CD4-positive, CD25-positive, alpha-beta regulatory T cell (primary cell): ENCODE measurements at regions not wholly inside any gene's neighbourhood (a gene's known extent, or its start where the extent isn't known, plus 50 kb on each side); places are given as distances from the start of the nearest gene placed in this dataset.

Source experiments
- ATAC-seq, 2 donors: fragments of 150-1000 bp; cut with Tn5 transposase; one replicate each; pipeline ENCODE4 v1.10.0; 2021; ENCODE audit warnings: low read depth in 2 of 2, moderate number of reproducible peaks in 2 of 2, moderate library complexity in 1 of 2
- DNase-seq, 3 donors: peaks; one replicate each; pipeline versions ENCODE4 v3.0.0 to v3.0.0-alpha.2; 2012 to 2022; ENCODE audit warnings: mixed read lengths in 1 of 3
- H3K27ac ChIP-seq: one replicate; pipeline ENCODE4 v1.7.0; 2013; ENCODE audit warnings: mild to moderate bottlenecking, low read length; ENCODE audit not compliant: insufficient read depth, poor library complexity, severe bottlenecking
- H3K27me3 ChIP-seq: one replicate; pipeline ENCODE4 v1.7.0; 2013; ENCODE audit warnings: low read length; ENCODE audit not compliant: control insufficient read depth, insufficient read depth
- H3K36me3 ChIP-seq: one replicate; pipeline ENCODE4 v1.7.0; 2013; ENCODE audit warnings: mild to moderate bottlenecking, low read length, moderate library complexity; ENCODE audit not compliant: control insufficient read depth, insufficient read depth
- H3K4me1 ChIP-seq: 2 replicates; pipeline ENCODE4 v1.7.0; 2013; ENCODE audit warnings: mild to moderate bottlenecking, low read length; ENCODE audit not compliant: insufficient read depth, control insufficient read depth, poor library complexity, severe bottlenecking
- H3K4me3 ChIP-seq: one replicate; pipeline ENCODE4 v1.7.0; 2013; ENCODE audit warnings: low read depth, mild to moderate bottlenecking, low read length, moderate library complexity
- H3K9me3 ChIP-seq, 2 experiments: 1 replicate in 1 of 2; 2 replicates in 1 of 2; pipeline ENCODE4 v1.7.0; 2013; ENCODE audit warnings: low read length in 2 of 2, mild to moderate bottlenecking in 1 of 2, moderate library complexity in 1 of 2; ENCODE audit not compliant: control insufficient read depth in 2 of 2
- H3K27ac Mint-ChIP-seq, 3 donors: one replicate each; pipeline ENCODE4 v1.8.0; 2020 to 2022; ENCODE audit warnings: mild to moderate bottlenecking in 3 of 3, mixed read lengths in 3 of 3, moderate library complexity in 2 of 3
- H3K27me3 Mint-ChIP-seq: one replicate; pipeline ENCODE4 v1.8.0; 2022; ENCODE audit warnings: mild to moderate bottlenecking, mixed read lengths
- H3K36me3 Mint-ChIP-seq: one replicate; pipeline ENCODE4 v1.8.0; 2020; ENCODE audit warnings: mixed read lengths
- H3K4me1 Mint-ChIP-seq, 4 donors: one replicate each; pipeline ENCODE4 v1.8.0; 2020 to 2022; ENCODE audit warnings: mixed read lengths in 4 of 4, mild to moderate bottlenecking in 1 of 4
- H3K4me3 Mint-ChIP-seq, 4 donors: one replicate each; pipeline ENCODE4 v1.8.0; 2020 to 2022; ENCODE audit warnings: mild to moderate bottlenecking in 4 of 4, mixed read lengths in 4 of 4, moderate library complexity in 3 of 4
- H3K9me3 Mint-ChIP-seq, 7 donors: one replicate each; pipeline ENCODE4 v1.8.0; 2020 to 2022; ENCODE audit warnings: mixed read lengths in 7 of 7, mild to moderate bottlenecking in 3 of 7, moderate library complexity in 2 of 7

DNA sequence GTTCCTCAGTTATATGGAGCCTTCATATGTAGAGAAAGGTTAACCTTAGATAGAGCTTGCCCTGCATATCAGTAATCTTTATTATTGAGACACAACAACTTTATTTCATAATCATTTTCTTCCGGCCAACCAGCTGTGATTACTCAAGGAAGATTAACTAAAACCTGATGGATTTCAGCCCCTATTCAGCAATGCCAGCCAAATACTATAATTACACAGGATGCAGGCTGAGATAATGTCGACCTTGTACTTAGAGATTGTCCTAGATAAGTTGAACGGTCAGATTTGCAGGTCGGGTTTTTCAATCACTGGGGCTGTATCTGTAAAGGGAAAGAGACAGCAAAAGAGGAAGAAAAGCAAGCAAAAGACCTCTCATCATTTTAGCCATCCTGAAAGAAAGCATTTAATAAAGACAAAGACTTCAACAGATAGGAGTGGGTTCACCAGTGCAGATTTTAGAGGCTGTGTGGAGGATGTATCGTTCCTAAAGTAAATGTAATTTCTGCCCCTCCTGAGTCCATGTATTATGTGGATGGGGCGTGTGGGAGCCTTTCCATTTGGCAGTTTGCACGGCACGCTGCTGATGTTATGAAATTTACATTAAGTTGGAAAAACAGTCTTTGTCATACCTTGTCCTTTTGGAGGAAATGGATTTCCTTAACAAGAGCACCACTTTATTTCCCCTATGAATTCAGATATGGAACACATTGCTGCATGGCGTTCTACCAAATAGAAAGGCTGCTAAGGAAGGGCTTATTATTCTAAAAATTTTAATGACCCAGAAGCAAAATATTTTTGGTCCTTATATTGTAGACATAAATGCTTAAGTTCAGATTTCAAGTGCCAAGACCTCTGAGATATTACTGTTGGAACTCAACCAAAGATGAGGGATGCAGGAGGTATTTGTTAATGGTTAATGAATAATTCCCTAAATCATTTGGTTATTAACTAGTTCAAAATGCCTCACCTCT lies 496.7 kb downstream of the SPRY1 start:
- Histone ChIP-seq H3K9me3 (no peaks in the 10 kb centered on the region), H3K27me3 (no peaks in the 10 kb centered on the region), H3K4me1 (no peaks in the 10 kb centered on the region), H3K36me3 (no peaks in the 10 kb centered on the region), H3K27ac (no peak overlapping the region), H3K4me3 (no peak overlapping the region)
- Mint-ChIP-seq H3K36me3 (no peaks in the 10 kb centered on the region), H3K27me3 (no peaks in the 10 kb centered on the region), H3K27ac (peak overlapping the region in 1 of 3 donors; percentile 22), H3K4me3 (no peak overlapping the region), H3K9me3 (peaks cover 0 to 7% (median 1%) of the 10 kb centered on the region in 7 donors), H3K4me1 (no peaks in the 10 kb centered on the region)
- ATAC-seq (no peak), DNase-seq (no peak)

- H3K27ac Mint-ChIP-seq = no peak overlapping the region
- no peak overlapping the region for H3K4me3 ChIP-seq
- H3K4me1 ChIP-seq = no peaks in the 10 kb centered on the region
- no peaks in the 10 kb centered on the region for H3K9me3 ChIP-seq
- H3K4me1 Mint-ChIP-seq = no peaks in the 10 kb centered on the region
- no peaks in the 10 kb centered on the region for H3K36me3 Mint-ChIP-seq
- H3K27me3 Mint-ChIP-seq = no peaks in the 10 kb centered on the region
- no peaks in the 10 kb centered on the region for H3K27me3 ChIP-seq
- H3K27ac ChIP-seq = no peak overlapping the region
- DNase-seq (no peak), ATAC-seq (no peak)
- H3K4me3 Mint-ChIP-seq = no peak overlapping the region
- peaks cover 0 to 10% (median 2%) of the 10 kb centered on the region in 7 donors for H3K9me3 Mint-ChIP-seq
- H3K36me3 ChIP-seq = no peaks in the 10 kb centered on the region
Measured at GRCh38 chr4:123896446-123897071, 500.0 kb downstream of the SPRY1 start.

GRCh38 chr4:123898946-123899666 lies 502.5 kb downstream of the SPRY1 start:
- Mint-ChIP-seq H3K27me3 (no peaks in the 10 kb centered on the region), H3K27ac (no peak overlapping the region), H3K4me3 (no peak overlapping the region), H3K36me3 (no peaks in the 10 kb centered on the region), H3K4me1 (no peaks in the 10 kb centered on the region), H3K9me3 (peaks cover 0 to 11% (median 2%) of the 10 kb centered on the region in 7 donors)
- DNase-seq (no peak), ATAC-seq (no peak)
- H3K4me1 ChIP-seq = no peaks in the 10 kb centered on the region
- no peaks in the 10 kb centered on the region for H3K9me3 ChIP-seq
- no peak overlapping the region for H3K27ac ChIP-seq
- H3K36me3 ChIP-seq = no peaks in the 10 kb centered on the region
- no peaks in the 10 kb centered on the region for H3K27me3 ChIP-seq
- H3K4me3 ChIP-seq = no peak overlapping the region

GRCh38 chr4:123904882-123905281 lies 508.3 kb downstream of the SPRY1 start:
- no peak overlapping the region for H3K27ac Mint-ChIP-seq
- no peaks in the 10 kb centered on the region for H3K36me3 Mint-ChIP-seq
- ATAC-seq = no peak
- Histone ChIP-seq H3K27me3 (no peaks in the 10 kb centered on the region), H3K27ac (no peak overlapping the region), H3K36me3 (no peaks in the 10 kb centered on the region), H3K9me3 (no peaks in the 10 kb centered on the region), H3K4me1 (no peaks in the 10 kb centered on the region), H3K4me3 (no peak overlapping the region)
- no peak overlapping the region for H3K4me3 Mint-ChIP-seq
- H3K9me3 Mint-ChIP-seq = peaks cover 0 to 5% (median 3%) of the 10 kb centered on the region in 7 donors
- no peak for DNase-seq
- no peaks in the 10 kb centered on the region for H3K27me3 Mint-ChIP-seq
- no peaks in the 10 kb centered on the region for H3K4me1 Mint-ChIP-seq

- no peaks in the 10 kb centered on the region for H3K36me3 ChIP-seq
- no peak overlapping the region for H3K27ac Mint-ChIP-seq
- no peaks in the 10 kb centered on the region for H3K9me3 ChIP-seq
- no peaks in the 10 kb centered on the region for H3K4me1 ChIP-seq
- H3K27me3 Mint-ChIP-seq = no peaks in the 10 kb centered on the region
- H3K4me1 Mint-ChIP-seq = no peaks in the 10 kb centered on the region
- ATAC-seq = no peak
- H3K36me3 Mint-ChIP-seq = no peaks in the 10 kb centered on the region
- H3K4me3 ChIP-seq = no peak overlapping the region
- peaks cover 0 to 5% (median 0%) of the 10 kb centered on the region in 7 donors for H3K9me3 Mint-ChIP-seq
- no peak overlapping the region for H3K4me3 Mint-ChIP-seq
- no peaks in the 10 kb centered on the region for H3K27me3 ChIP-seq
- no peak overlapping the region for H3K27ac ChIP-seq
- no peak for DNase-seq
Measured at GRCh38 chr4:123913598-123913997, 517.0 kb downstream of the SPRY1 start.

- DNase-seq = no peak
- no peaks in the 10 kb centered on the region for H3K9me3 ChIP-seq
- H3K27ac ChIP-seq = no peak overlapping the region
- H3K27me3 Mint-ChIP-seq = no peaks in the 10 kb centered on the region
- H3K36me3 Mint-ChIP-seq = no peaks in the 10 kb centered on the region
- H3K36me3 ChIP-seq = no peaks in the 10 kb centered on the region
- no peaks in the 10 kb centered on the region for H3K4me1 Mint-ChIP-seq
- no peak overlapping the region for H3K4me3 Mint-ChIP-seq
- H3K27ac Mint-ChIP-seq = no peak overlapping the region
- no peaks in the 10 kb centered on the region for H3K4me1 ChIP-seq
- ATAC-seq = no peak
- no peaks in the 10 kb centered on the region for H3K27me3 ChIP-seq
- no peak overlapping the region for H3K4me3 ChIP-seq
- H3K9me3 Mint-ChIP-seq = peaks cover 0 to 5% (median under 1%) of the 10 kb centered on the region in 7 donors
Measured at GRCh38 chr4:123916821-123917220, 520.2 kb downstream of the SPRY1 start.

GRCh38 chr4:123919576-123920098 lies 523.0 kb downstream of the SPRY1 start:
- H3K4me3 ChIP-seq = no peak overlapping the region
- DNase-seq = no peak
- no peaks in the 10 kb centered on the region for H3K9me3 ChIP-seq
- H3K27ac ChIP-seq = no peak overlapping the region
- H3K4me1 ChIP-seq = no peaks in the 10 kb centered on the region
- Mint-ChIP-seq H3K27me3 (no peaks in the 10 kb centered on the region), H3K4me1 (no peaks in the 10 kb centered on the region), H3K9me3 (peaks cover 0 to 2% (median 0%) of the 10 kb centered on the region in 7 donors), H3K4me3 (no peak overlapping the region), H3K27ac (no peak overlapping the region), H3K36me3 (no peaks in the 10 kb centered on the region)
- ATAC-seq = no peak
- no peaks in the 10 kb centered on the region for H3K36me3 ChIP-seq
- no peaks in the 10 kb centered on the region for H3K27me3 ChIP-seq
